ENCODE measurements at regions not wholly inside any gene's neighbourhood (a gene's known extent, or its start where the extent isn't known, plus 50 kb on each side); places are given as distances from the start of the nearest gene placed in this dataset.

DNA sequence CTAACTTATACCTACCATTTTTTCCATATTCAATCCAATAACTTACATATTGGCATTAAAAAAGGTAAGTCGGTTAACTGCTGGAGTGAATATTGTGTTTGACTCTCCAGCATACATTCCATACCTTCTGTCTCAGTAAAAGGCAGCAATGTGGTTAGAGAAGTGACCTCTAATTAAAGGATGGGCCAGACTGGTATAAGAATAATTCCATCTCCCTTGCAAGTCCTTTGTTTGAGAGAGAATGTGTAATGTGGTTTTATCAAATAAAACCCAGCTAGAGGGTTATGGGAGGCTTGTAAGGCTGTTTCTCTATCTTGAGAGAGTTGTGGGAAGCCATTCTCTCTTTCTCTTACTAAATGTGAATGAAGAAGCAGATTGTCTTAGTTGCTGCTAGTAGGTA is 289.3 kb upstream of the TCF4 start:
- TF ChIP-seq, protein P1, sequence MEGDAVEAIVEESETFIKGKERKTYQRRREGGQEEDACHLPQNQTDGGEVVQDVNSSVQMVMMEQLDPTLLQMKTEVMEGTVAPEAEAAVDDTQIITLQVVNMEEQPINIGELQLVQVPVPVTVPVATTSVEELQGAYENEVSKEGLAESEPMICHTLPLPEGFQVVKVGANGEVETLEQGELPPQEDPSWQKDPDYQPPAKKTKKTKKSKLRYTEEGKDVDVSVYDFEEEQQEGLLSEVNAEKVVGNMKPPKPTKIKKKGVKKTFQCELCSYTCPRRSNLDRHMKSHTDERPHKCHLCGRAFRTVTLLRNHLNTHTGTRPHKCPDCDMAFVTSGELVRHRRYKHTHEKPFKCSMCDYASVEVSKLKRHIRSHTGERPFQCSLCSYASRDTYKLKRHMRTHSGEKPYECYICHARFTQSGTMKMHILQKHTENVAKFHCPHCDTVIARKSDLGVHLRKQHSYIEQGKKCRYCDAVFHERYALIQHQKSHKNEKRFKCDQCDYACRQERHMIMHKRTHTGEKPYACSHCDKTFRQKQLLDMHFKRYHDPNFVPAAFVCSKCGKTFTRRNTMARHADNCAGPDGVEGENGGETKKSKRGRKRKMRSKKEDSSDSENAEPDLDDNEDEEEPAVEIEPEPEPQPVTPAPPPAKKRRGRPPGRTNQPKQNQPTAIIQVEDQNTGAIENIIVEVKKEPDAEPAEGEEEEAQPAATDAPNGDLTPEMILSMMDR (IDR thresholded peaks at IDR 0.05) = no peak
- TF ChIP-seq POLR2A (IDR thresholded peaks at IDR 0.05) = no peak
